ENCODE measurements at regions not wholly inside any gene's neighbourhood (a gene's known extent, or its start where the extent isn't known, plus 50 kb on each side); places are given as distances from the start of the nearest gene placed in this dataset.

DNA sequence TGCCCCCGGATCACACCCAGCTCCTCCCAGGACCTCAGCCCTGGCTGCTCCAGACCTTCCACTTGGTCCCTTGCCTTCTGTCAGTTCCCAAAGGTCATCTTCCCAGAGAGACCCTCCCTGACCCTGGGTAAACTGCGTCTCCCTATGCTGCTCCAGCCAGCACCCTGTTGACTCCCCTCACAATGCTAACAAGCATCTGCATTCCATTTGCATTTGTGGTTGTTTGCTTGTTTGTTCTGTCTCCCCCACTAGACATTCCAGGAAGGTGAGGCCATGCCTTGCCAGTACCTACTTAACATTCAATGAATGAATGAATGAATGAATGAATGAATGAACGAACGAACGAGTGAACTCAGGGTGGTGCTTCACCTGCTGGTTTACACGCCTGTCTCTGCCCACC is 171.2 kb downstream of the WSCD1 start:
- TF ChIP-seq RAD21 (IDR thresholded peaks at IDR 0.05; ENCODE audit: low read depth): no peak
- TF ChIP-seq YY1 (IDR thresholded peaks at IDR 0.05; ENCODE audit: low read depth): no peak
- no peak for TF ChIP-seq CEBPB (IDR thresholded peaks at IDR 0.05)
- TF ChIP-seq, protein P1, sequence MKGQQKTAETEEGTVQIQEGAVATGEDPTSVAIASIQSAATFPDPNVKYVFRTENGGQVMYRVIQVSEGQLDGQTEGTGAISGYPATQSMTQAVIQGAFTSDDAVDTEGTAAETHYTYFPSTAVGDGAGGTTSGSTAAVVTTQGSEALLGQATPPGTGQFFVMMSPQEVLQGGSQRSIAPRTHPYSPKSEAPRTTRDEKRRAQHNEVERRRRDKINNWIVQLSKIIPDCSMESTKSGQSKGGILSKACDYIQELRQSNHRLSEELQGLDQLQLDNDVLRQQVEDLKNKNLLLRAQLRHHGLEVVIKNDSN (IDR thresholded peaks at IDR 0.05): no peak
- TF ChIP-seq FOXM1 (IDR thresholded peaks at IDR 0.05; ENCODE audit: borderline replicate concordance, low read depth): no peak
- no peak for TF ChIP-seq EGR1 (IDR thresholded peaks at IDR 0.05)
- TF ChIP-seq TCF12 (IDR thresholded peaks at IDR 0.05; ENCODE audit: low read depth): no peak
- TF ChIP-seq NFIC (IDR thresholded peaks at IDR 0.05): no peak

DNA sequence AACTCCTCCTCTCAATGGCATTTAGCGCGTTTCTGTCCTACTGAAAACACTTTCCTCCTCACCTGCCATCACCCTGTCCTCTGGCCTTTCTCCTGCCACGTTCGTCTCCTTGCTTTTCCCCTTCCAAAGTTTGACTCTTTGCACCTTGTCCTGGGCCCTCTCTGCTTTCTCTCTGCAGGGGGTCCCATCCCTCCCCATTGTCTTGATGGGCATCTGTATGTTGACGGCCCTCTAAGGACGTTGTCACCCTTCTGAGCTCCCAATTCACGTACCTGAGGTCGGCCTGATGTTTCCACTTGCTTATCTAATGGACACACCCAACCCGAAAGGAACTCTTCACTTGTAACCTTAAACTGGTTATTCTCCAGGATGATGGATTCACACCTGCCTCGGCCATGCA is 170.4 kb downstream of the WSCD1 start:
- no peak for TF ChIP-seq EP300 (IDR thresholded peaks at IDR 0.05; ENCODE audit: borderline replicate concordance)
- no peak for TF ChIP-seq CEBPB (IDR thresholded peaks at IDR 0.05)
- TF ChIP-seq, protein P2, sequence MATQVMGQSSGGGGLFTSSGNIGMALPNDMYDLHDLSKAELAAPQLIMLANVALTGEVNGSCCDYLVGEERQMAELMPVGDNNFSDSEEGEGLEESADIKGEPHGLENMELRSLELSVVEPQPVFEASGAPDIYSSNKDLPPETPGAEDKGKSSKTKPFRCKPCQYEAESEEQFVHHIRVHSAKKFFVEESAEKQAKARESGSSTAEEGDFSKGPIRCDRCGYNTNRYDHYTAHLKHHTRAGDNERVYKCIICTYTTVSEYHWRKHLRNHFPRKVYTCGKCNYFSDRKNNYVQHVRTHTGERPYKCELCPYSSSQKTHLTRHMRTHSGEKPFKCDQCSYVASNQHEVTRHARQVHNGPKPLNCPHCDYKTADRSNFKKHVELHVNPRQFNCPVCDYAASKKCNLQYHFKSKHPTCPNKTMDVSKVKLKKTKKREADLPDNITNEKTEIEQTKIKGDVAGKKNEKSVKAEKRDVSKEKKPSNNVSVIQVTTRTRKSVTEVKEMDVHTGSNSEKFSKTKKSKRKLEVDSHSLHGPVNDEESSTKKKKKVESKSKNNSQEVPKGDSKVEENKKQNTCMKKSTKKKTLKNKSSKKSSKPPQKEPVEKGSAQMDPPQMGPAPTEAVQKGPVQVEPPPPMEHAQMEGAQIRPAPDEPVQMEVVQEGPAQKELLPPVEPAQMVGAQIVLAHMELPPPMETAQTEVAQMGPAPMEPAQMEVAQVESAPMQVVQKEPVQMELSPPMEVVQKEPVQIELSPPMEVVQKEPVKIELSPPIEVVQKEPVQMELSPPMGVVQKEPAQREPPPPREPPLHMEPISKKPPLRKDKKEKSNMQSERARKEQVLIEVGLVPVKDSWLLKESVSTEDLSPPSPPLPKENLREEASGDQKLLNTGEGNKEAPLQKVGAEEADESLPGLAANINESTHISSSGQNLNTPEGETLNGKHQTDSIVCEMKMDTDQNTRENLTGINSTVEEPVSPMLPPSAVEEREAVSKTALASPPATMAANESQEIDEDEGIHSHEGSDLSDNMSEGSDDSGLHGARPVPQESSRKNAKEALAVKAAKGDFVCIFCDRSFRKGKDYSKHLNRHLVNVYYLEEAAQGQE (IDR thresholded peaks at IDR 0.05; ENCODE audit: low read depth): no peak
- TF ChIP-seq, protein P3, sequence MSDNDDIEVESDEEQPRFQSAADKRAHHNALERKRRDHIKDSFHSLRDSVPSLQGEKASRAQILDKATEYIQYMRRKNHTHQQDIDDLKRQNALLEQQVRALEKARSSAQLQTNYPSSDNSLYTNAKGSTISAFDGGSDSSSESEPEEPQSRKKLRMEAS (IDR thresholded peaks at IDR 0.05): no peak
- TF ChIP-seq ZBTB7A (IDR thresholded peaks at IDR 0.05; ENCODE audit: low read depth): no peak
- no peak for TF ChIP-seq FOXM1 (IDR thresholded peaks at IDR 0.05; ENCODE audit: borderline replicate concordance, low read depth)
- no peak for TF ChIP-seq TEAD4 (IDR thresholded peaks at IDR 0.05)
- TF ChIP-seq TCF12 (IDR thresholded peaks at IDR 0.05; ENCODE audit: low read depth): no peak
- no peak for TF ChIP-seq YY1 (IDR thresholded peaks at IDR 0.05; ENCODE audit: low read depth)
- no peak for TF ChIP-seq TAF1 (IDR thresholded peaks at IDR 0.05; ENCODE audit: low read depth)
- TF ChIP-seq CREB1 (IDR thresholded peaks at IDR 0.05; ENCODE audit: low read depth): no peak
- no peak for TF ChIP-seq NFIC (IDR thresholded peaks at IDR 0.05)

DNA sequence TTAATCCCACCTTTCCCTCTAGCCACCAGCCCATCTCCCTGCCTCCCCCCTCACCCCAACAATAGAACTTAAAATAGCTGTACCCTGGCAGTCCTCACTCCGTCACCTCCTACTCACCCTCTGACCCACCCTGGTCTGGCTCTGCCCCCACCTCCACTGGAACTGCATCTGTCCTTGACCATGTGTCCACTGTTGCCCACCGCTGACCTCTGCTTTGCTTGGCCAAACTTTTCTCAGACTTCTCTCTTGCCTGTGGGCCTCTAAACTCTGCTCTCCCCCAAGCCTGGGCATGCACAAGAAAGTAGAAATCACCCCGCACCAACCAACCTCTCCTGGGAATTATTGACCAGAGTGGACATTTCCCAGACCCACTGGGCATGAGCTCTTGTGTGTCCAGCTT is 169.8 kb downstream of the WSCD1 start:
- TF ChIP-seq EP300 (IDR thresholded peaks at IDR 0.05; ENCODE audit: borderline replicate concordance): no peak
- TF ChIP-seq, protein P1 (IDR thresholded peaks at IDR 0.05): no peak
- TF ChIP-seq CEBPB (IDR thresholded peaks at IDR 0.05): no peak
- no peak for TF ChIP-seq TCF12 (IDR thresholded peaks at IDR 0.05; ENCODE audit: low read depth)
- TF ChIP-seq, protein P2 (IDR thresholded peaks at IDR 0.05; ENCODE audit: low read depth): no peak
- no peak for TF ChIP-seq FOXM1 (IDR thresholded peaks at IDR 0.05; ENCODE audit: borderline replicate concordance, low read depth)
- no peak for TF ChIP-seq CREB1 (IDR thresholded peaks at IDR 0.05; ENCODE audit: low read depth)
- no peak for TF ChIP-seq TAF1 (IDR thresholded peaks at IDR 0.05; ENCODE audit: low read depth)
- TF ChIP-seq YY1 (IDR thresholded peaks at IDR 0.05; ENCODE audit: low read depth): no peak
- no peak for TF ChIP-seq NFIC (IDR thresholded peaks at IDR 0.05)
- TF ChIP-seq, protein P3 (IDR thresholded peaks at IDR 0.05): no peak
- no peak for TF ChIP-seq ZBTB7A (IDR thresholded peaks at IDR 0.05; ENCODE audit: low read depth)
- no peak for TF ChIP-seq EGR1 (IDR thresholded peaks at IDR 0.05)
- no peak for TF ChIP-seq TEAD4 (IDR thresholded peaks at IDR 0.05)
- TF ChIP-seq RAD21 (IDR thresholded peaks at IDR 0.05; ENCODE audit: low read depth): no peak

DNA sequence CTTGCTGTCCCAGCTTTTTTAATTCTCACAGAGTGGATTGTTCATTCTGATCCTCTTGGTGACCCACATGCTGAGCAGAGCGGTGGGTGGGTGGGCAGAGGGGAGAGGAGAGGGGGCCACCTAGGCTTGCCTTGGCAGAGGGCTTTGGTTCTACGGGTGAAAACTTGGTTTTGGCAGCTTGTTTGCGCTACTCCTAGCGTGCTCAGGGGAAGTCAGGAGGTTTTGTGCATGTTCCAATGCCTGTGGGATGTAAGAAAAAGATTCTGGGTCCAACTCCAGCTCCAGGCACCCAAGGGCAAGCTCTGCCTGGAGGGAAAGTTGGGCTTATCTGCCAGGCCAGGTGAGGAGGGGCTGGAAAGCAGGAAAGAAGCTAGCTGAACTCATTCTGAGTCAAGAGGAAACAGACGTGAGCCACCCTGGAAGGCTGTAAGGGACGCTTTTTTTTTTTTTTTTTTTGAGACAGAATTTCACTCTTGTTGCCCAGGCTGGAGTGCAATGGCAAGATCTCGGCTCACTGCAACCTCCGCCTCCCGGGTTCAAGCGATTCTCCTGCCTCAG is 169.1 kb downstream of the WSCD1 start:
- TF ChIP-seq EGR1 (IDR thresholded peaks at IDR 0.05): no peak
- no peak for TF ChIP-seq TAF1 (IDR thresholded peaks at IDR 0.05; ENCODE audit: low read depth)
- TF ChIP-seq CREB1 (IDR thresholded peaks at IDR 0.05; ENCODE audit: low read depth): no peak
- TF ChIP-seq, protein P2 (IDR thresholded peaks at IDR 0.05; ENCODE audit: low read depth): no peak
- TF ChIP-seq ZBTB7A (IDR thresholded peaks at IDR 0.05; ENCODE audit: low read depth): no peak
- no peak for TF ChIP-seq EP300 (IDR thresholded peaks at IDR 0.05; ENCODE audit: borderline replicate concordance)
- TF ChIP-seq FOXM1 (IDR thresholded peaks at IDR 0.05; ENCODE audit: borderline replicate concordance, low read depth): no peak
- TF ChIP-seq RAD21 (IDR thresholded peaks at IDR 0.05; ENCODE audit: low read depth): no peak
- TF ChIP-seq TCF12 (IDR thresholded peaks at IDR 0.05; ENCODE audit: low read depth): no peak
- TF ChIP-seq YY1 (IDR thresholded peaks at IDR 0.05; ENCODE audit: low read depth): no peak
- TF ChIP-seq NFIC (IDR thresholded peaks at IDR 0.05): no peak
- no peak for TF ChIP-seq CEBPB (IDR thresholded peaks at IDR 0.05)
- no peak for TF ChIP-seq TEAD4 (IDR thresholded peaks at IDR 0.05)
- TF ChIP-seq, protein P1 (IDR thresholded peaks at IDR 0.05): no peak
